ENCODE measurements at regions not wholly inside any gene's neighbourhood (a gene's known extent, or its start where the extent isn't known, plus 50 kb on each side); places are given as distances from the start of the nearest gene placed in this dataset.

GRCh38 chr6:114595591-114595990 lies 252.8 kb upstream of the HS3ST5 start:
- TF ChIP-seq EZH2phosphoT487 (IDR thresholded peaks at IDR 0.05; ENCODE audit: low read length) (no peak), EZH2 (optimal IDR thresholded peaks at IDR 0.05; ENCODE audit: low read depth, low read length) (no peak)
- TF ChIP-seq, protein P1, sequence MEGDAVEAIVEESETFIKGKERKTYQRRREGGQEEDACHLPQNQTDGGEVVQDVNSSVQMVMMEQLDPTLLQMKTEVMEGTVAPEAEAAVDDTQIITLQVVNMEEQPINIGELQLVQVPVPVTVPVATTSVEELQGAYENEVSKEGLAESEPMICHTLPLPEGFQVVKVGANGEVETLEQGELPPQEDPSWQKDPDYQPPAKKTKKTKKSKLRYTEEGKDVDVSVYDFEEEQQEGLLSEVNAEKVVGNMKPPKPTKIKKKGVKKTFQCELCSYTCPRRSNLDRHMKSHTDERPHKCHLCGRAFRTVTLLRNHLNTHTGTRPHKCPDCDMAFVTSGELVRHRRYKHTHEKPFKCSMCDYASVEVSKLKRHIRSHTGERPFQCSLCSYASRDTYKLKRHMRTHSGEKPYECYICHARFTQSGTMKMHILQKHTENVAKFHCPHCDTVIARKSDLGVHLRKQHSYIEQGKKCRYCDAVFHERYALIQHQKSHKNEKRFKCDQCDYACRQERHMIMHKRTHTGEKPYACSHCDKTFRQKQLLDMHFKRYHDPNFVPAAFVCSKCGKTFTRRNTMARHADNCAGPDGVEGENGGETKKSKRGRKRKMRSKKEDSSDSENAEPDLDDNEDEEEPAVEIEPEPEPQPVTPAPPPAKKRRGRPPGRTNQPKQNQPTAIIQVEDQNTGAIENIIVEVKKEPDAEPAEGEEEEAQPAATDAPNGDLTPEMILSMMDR (IDR thresholded peaks at IDR 0.05; ENCODE audit: low read length): no peak
- H3K4me3 ChIP-seq (ENCODE audit: low read length): no peak overlapping the region
- H3F3A ChIP-seq (ENCODE audit: insufficient read depth, low read length): no peaks in the 10 kb centered on the region
- H3K9me2 ChIP-seq (replicated peaks; ENCODE audit: insufficient read depth, low read length): no peaks in the 10 kb centered on the region
- H4K20me1 ChIP-seq (ENCODE audit: insufficient read depth, low read length): no peaks in the 10 kb centered on the region
- no peaks in the 10 kb centered on the region for H3K36me3 ChIP-seq (replicated peaks; ENCODE audit: insufficient read depth, low read length)
- no peak overlapping the region for H3K27ac ChIP-seq (ENCODE audit: low read length)
- H3K27me3 ChIP-seq (replicated peaks; ENCODE audit: insufficient read depth, low read length): no peaks in the 10 kb centered on the region
- H3K9me3 ChIP-seq (replicated peaks; ENCODE audit: insufficient read depth, low read length): no peaks in the 10 kb centered on the region
- H3K9ac ChIP-seq (ENCODE audit: low read length): no peak overlapping the region
- H3K4me2 ChIP-seq (ENCODE audit: low read depth, low read length): no peak overlapping the region
- H3K79me2 ChIP-seq (ENCODE audit: low read length): no peaks in the 10 kb centered on the region
- DNase-seq: no peak
- no peak overlapping the region for H2AFZ ChIP-seq (ENCODE audit: low read length)
- H3K4me1 ChIP-seq (ENCODE audit: low read length): no peaks in the 10 kb centered on the region

- H3K27me3 ChIP-seq (replicated peaks; ENCODE audit: insufficient read depth, low read length): no peaks in the 10 kb centered on the region
- H3K79me2 ChIP-seq (ENCODE audit: low read length): no peaks in the 10 kb centered on the region
- no peak overlapping the region for H2AFZ ChIP-seq (ENCODE audit: low read length)
- H4K20me1 ChIP-seq (ENCODE audit: insufficient read depth, low read length): no peaks in the 10 kb centered on the region
- H3K36me3 ChIP-seq (replicated peaks; ENCODE audit: insufficient read depth, low read length): no peaks in the 10 kb centered on the region
- no peak overlapping the region for H3K9ac ChIP-seq (ENCODE audit: low read length)
- no peak overlapping the region for H3K27ac ChIP-seq (ENCODE audit: low read length)
- no peaks in the 10 kb centered on the region for H3F3A ChIP-seq (ENCODE audit: insufficient read depth, low read length)
- no peak overlapping the region for H3K4me3 ChIP-seq (ENCODE audit: low read length)
- H3K4me1 ChIP-seq (ENCODE audit: low read length): no peaks in the 10 kb centered on the region
- H3K4me2 ChIP-seq (ENCODE audit: low read depth, low read length): no peak overlapping the region
- no peak for DNase-seq
- H3K9me2 ChIP-seq (replicated peaks; ENCODE audit: insufficient read depth, low read length): no peaks in the 10 kb centered on the region
- TF ChIP-seq, protein P1 (IDR thresholded peaks at IDR 0.05; ENCODE audit: low read length): no peak
- TF ChIP-seq EZH2 (optimal IDR thresholded peaks at IDR 0.05; ENCODE audit: low read depth, low read length) (no peak), EZH2phosphoT487 (IDR thresholded peaks at IDR 0.05; ENCODE audit: low read length) (no peak)
- H3K9me3 ChIP-seq (replicated peaks; ENCODE audit: insufficient read depth, low read length): no peaks in the 10 kb centered on the region
These were observed 252.4 kb upstream of the HS3ST5 start for GRCh38 chr6:114595186-114595585.

DNA sequence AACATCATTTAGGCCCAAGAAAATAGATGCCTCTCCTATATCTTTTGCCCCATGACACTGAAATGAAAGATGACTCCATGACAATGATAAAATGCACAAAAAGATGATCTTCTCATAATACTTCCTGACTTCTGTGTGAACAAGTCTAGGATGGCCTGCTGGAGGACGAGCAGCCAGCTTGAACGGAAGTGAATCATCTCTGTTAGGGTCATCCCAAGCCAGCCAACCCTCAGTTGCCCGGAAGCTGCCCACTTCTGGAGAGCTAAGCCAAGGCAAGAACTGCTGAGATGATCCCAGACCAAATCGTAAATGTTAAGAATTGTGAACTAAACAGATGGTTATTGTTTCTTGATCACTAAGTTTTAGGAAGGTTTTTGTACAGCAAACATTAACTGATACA lies 249.7 kb upstream of the HS3ST5 start:
- H3F3A ChIP-seq (ENCODE audit: insufficient read depth, low read length): no peaks in the 10 kb centered on the region
- H3K4me1 ChIP-seq (ENCODE audit: low read length): no peaks in the 10 kb centered on the region

More for the DNA sequence above, 249.7 kb upstream of the HS3ST5 start:
- Histone ChIP-seq H3K4me2 (ENCODE audit: low read depth, low read length) (no peak overlapping the region), H2AFZ (ENCODE audit: low read length) (no peak overlapping the region), H3K27ac (ENCODE audit: low read length) (no peak overlapping the region), H3K9me2 (replicated peaks; ENCODE audit: insufficient read depth, low read length) (no peaks in the 10 kb centered on the region), H3K79me2 (ENCODE audit: low read length) (no peaks in the 10 kb centered on the region), H3K36me3 (replicated peaks; ENCODE audit: insufficient read depth, low read length) (no peaks in the 10 kb centered on the region), H3K9ac (ENCODE audit: low read length) (no peak overlapping the region), H3K27me3 (replicated peaks; ENCODE audit: insufficient read depth, low read length) (no peaks in the 10 kb centered on the region), H3K9me3 (replicated peaks; ENCODE audit: insufficient read depth, low read length) (no peaks in the 10 kb centered on the region), H3K4me3 (ENCODE audit: low read length) (no peak overlapping the region), H4K20me1 (ENCODE audit: insufficient read depth, low read length) (no peaks in the 10 kb centered on the region)
- no peak for DNase-seq
- no peak for TF ChIP-seq EZH2phosphoT487 (IDR thresholded peaks at IDR 0.05; ENCODE audit: low read length)
- TF ChIP-seq EZH2 (optimal IDR thresholded peaks at IDR 0.05; ENCODE audit: low read depth, low read length): no peak
- TF ChIP-seq, protein P1 (IDR thresholded peaks at IDR 0.05; ENCODE audit: low read length): no peak
